NCI-H748 (cell line): ENCODE measurements at regions not wholly inside any gene's neighbourhood (a gene's known extent, or its start where the extent isn't known, plus 50 kb on each side); places are given as distances from the start of the nearest gene placed in this dataset.
"Not testable (repeated sequence)": the region's sequence is repeated elsewhere in the genome, so short reads cannot be mapped to it uniquely, and the experiment has no call there.

Source experiments
- DNase-seq: peaks from one replicate; lab custom pipeline; 2025; ENCODE audit not compliant: unreplicated experiment; lab: John Stamatoyannopoulos, UW

DNA sequence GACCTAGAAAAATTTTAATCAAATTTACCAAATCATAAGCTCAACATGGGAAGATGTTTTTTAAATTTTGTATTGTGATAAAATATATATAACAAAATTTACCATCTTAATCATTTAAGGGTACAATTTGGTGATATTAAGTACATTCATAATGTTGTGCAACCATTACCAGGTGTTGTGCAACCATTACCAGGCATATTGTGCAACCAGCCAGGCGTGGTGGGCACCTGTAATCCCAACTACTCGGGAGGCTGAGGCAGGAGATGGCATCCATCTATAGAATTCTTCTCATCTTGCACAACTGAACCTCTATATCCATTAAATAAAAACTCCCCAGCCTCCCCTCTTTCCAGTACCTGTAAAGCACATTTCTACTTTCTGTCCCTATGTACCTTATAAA lies 124.5 kb upstream of the SLC13A1 start:
- DNase-seq, result no peak

DNA sequence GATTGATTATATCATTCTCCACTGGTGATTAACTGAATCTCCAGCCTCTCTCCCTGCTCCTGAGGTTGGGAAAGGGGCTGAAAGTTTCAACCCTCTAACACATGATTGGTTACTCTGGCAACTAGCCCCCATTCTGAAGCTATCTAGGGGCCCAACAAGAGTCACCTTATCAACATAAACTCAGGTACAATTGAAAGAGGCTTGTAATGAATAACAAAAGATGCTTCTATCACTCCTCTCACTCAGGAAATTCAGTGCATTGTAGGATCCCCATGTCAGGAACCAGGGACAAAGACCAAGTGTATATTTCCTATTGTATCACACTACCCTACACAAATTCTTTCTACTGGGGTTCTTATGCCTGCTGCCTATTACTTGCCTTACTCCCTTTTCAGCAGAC lies 123.9 kb upstream of the SLC13A1 start:
- no peak for DNase-seq

DNA sequence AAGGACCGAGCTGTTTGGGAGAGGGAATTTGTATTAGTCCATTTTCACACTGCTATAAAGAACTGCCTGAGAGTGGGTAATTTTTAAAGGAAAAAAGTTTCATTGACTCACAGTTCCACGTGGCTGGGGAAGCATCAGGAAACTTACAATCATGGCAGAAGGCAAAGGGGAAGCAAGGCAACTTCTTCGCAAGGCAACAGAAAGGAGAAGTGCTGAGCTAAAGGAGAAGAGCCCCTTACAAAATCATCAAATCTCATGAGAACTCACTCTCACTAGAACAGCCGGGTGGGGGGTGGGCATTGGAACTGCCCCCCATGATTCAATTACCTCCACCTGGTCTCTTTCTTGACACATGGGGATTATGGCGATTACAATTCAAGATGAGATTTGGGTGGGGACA lies 121.8 kb upstream of the SLC13A1 start:
- not testable (repeated sequence) for DNase-seq

DNA sequence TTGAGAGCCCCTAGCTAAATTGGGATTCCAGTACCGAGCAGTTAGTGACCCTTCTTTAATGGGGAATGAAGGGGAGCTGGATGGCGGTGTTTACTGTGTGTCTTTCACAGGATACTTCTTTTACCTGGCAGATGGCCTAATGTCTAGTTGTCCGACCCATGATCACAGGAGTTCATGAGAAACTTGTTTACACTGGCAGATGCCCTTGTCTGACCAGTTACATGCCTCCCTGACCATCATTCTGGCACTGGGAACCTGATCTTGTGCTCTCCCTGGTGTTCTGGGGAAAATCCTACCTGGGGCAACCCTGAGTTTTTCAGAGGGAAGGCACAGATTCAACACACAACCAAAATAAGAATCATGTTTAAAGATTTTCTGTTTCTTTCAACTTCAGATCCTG lies 120.1 kb upstream of the SLC13A1 start:
- DNase-seq, result no peak

DNA sequence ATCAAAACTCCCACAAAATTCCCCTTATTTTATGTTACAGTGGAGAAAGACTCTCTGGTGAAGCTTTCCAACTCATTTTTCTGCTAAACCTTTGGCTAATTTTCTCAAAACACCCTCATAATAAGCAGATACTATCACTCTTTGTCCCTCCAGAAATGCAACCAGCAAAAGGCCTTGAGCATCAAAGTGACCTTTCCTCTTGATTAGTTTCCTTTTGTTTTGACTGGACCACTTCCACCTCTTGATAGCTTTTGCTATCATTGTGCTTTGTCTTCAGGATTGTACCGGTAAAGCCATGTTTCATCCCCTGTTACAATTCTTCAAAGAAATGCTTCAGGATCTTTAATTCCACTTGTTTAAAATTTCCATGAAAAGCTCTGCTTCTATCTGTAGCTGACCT lies 115.1 kb upstream of the SLC13A1 start:
- no peak for DNase-seq

DNA sequence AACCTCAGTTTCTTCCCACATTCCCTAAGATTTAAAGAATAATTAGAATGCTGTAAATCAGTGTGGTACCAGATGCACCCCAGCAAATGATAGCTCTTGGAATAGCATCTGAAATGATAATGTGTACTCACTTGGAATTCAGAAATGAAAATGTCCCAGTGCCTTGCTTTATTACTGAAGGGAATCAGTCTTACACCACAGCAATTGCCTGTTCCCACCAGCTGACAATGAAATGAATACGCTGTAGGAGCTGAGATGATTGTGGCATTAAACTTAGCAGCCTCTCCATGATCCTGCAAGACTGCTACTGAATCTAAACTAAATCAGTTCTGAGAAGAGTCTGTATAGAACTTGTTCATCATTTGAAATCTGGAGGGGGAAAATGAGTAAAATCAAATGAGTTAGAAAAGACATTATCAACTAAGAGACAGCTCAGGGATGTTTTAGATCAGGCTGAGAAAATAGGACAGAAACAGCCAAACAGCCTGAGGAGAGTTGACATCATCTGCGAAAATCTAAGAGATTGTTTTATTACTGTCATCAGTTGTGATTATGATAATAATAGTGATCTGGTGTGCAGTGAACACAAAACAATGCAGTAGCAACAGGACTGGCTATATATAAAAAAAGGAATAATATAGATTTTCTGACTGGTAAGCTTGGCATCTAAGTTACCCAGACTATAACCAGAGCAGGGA lies 108.6 kb upstream of the SLC13A1 start:
- DNase-seq, result no peak

DNA sequence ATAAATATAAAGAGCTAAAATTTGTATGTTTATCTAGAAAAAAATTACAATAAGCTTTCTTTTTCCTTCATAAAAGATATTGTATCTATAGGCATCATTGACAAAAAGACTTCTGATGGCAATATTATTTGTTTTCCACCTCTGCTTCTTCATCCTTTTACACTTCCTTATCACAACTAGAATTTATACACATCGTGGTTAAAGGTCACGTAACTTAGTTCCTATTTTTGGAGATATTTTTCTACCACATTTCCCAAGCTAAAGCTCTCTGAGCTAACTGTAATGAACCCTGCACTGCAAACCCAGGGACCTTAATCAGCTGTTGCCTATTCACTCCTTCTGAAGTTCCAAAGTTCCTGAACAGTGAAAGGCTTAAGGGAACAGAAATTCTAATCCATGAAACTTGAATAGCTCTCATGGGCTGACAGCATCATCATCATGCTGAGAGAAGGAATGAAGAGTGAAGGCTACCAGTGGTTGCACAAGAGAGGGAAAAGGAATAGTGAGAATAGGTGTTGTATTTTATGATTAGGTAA lies 106.1 kb upstream of the SLC13A1 start:
- no peak for DNase-seq

DNA sequence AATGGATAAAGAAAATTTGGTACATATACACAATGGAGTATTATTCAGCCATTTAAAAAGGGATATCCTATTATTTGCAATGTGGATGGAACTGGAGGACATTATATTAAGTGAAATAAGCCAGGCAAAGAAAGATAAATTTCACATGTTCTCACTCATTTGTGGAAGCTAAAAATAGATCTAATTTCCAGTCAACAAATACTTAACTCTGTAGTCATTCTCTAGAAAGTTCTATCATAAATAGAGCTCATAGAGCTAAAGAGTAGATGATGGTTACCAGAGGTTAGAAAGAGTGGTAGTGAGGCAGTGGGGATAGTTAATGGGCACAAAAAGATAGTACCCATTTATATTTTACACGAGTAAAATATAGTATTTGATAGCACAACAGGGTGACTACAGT lies 104.2 kb upstream of the SLC13A1 start:
- no peak for DNase-seq

DNA sequence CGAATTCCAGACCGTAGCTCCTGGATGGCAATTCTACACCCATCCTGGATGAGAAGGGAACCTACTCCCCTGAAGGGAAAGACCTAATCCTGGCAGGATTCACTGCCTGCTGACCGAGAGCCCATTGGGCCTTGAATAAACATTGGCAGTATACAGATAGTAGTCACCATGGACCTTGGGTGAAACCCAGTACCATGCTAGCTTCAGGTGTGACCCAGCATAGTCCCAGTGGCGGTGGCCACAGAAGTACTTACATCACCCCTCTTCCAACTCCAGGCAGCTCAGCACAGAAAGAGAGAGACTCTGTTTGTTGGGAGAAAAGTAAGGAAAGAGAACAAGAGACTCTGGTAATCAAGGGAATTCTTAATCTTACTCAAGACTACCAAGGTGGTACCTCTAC lies 97.2 kb upstream of the SLC13A1 start:
- DNase-seq, result no peak

DNA sequence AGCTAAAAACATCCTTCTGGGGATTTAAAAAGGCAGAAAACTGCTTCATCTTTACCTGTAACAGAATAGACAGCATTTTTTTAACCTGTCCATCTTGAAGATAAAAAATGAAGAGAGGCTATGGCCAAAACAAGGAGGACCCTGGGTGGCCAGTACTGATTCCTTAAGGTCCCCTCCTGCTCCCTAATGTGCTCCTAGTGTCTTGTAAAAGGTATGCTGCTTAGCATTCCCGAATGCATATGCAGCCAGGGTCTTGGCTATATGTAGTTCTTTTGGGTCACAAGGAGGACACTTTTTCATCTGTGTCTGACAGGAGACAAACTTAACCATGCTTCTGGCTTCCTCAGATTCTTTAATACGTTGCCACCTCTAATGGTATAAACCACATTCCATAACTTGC lies 93.9 kb upstream of the SLC13A1 start:
- no peak for DNase-seq

DNA sequence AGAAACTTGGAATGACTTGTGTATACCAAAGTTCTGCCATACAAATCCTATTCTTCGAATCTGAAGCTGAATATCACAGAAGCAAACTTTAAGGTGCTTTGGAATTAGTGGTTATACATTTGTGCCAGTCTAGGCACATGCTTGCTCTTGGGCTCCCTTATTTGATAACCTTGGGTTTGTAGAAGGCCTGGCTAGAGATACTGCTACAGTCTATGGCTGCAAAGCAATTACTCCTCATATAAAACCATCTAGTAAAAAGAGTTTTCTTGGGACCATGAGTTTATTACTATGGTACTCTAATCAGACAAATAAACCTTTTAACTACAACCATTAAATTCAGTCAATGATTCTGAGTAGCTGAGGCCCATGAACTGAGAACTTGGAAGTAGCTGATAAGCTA lies 92.5 kb upstream of the SLC13A1 start:
- DNase-seq, result no peak

DNA sequence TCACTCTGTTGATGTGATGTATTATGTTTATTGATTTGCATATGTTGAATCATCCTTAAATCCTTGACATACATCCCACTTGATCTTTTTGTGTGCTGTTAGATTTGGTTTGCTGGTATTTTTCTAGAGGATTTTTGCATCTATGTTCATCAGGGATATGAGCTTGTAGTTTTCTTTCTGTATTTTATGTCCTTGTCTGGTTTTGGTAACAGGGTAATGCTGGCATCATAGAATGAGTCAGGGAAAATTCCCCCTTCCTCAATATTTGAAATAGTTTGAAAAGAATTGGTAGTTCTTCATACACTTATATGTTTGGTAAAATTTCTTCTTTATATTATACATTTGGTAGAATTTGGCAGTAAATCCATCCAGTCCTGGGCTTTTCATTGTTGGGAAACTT lies 89.4 kb upstream of the SLC13A1 start:
- no peak for DNase-seq

DNA sequence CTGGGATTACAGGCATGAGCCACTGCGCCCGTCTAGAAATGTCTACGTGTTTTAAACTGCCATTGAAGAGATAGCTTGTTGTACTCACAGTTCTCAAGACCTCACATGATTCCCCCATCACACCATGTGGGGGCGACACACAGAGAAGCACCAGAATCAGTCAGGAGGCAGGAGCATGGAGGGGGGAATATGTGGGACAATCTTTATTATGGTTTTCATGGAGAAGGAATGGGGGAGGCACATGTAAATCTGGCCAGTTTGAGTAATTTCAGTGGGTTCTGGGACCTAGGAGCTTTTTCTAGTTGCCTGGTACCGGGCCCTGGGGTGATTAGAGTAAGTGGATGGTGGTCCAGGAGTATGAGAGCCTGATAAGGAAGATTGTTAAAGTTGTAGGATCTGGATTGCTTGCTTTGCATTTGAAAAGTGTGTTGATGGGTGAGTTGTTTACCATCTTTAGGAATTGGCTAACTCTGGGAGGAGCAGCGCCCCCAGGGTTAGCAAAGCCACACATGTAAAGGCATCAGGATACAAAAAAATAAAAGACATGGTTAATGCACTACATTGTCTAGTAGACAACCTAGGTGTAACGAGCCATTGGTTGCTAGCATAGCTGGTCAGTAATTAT lies 85.4 kb upstream of the SLC13A1 start:
- no peak for DNase-seq

DNA sequence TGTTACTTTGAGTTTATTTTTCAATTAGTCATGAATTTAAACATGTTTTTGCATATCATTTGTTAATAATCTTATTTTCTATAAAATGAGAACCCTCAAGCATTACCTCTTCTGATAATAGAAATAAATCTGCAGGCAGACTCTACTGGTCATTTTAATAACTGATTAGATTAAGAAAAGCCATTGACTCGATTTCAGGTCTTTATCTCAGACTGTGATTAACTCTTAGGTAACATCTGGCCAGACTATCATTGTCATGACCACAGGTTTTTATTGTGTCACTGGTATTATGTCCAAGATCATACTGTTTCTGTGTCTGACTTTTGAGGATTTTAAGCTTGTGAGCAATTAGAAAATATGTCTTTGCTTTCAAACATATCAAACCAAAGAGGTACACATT lies 83.6 kb upstream of the SLC13A1 start:
- no peak for DNase-seq

DNA sequence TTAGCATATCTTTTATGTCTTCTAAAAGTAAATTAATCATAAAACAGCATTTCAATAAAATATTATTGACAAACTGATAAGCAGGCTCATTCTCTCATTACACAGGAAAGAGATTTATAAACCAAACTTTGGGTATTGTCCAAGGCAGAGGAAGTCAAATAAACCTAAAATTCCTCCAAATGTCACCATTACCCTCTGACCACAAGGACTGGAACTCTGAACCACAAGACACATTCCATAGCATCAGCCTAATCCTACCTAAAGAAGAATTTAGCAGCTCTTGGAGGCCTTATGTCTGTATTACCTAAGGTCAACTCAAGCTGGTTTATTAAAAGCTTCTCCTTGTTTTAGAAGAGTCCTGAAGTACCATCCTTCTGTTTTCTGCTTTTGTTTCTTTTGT lies 82.4 kb upstream of the SLC13A1 start:
- no peak for DNase-seq

DNA sequence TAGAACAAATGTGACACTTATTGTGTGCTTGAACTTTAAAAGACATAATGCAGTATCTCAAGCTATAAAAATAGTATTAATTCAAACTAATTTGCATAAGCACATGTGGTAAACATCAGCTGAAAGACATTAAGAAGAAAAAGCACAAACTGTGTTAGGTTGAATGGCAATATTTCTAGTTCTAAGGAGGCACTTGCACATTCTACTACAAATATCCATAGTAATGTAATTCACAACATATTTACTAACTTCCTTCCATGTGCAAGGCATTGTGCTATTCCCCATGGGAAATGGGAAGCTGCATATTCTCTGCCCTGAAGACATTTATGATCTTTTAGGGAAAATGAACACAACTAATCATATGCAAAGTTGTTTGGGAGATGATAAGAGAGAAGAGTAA lies 80.2 kb upstream of the SLC13A1 start:
- DNase-seq, result no peak

DNA sequence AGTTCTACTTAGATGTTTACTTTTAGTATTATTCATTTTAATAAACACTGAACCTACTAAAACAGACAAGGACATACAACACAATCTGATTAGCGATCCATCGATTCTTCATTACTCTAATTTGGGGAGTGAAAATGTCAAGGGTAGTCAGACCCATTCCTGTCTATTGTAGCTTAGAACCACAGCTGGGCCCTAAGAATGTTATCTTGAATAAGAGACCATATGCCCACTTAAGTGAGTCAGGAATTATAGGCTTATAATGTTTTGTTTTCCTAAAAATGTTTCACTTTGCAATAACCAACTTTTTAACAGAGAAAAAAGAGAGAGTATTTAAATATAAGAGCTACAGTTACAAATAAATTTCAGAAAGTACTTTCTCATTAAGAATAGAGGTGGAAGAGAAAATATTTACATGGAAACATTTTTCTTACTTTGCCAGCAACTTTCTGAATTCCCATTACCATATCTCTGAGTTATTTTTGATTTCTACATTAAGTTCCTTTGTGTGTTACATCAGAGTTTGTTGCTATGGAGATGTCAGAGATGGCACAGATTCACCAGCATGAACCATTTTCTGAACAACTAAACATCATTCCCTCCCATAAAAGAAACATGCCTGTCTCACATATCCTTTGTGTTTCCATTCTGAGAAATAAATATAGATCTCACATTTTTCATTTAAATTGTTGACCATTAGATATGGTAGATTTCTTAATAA lies 75.4 kb upstream of the SLC13A1 start:
- DNase-seq, result no peak

DNA sequence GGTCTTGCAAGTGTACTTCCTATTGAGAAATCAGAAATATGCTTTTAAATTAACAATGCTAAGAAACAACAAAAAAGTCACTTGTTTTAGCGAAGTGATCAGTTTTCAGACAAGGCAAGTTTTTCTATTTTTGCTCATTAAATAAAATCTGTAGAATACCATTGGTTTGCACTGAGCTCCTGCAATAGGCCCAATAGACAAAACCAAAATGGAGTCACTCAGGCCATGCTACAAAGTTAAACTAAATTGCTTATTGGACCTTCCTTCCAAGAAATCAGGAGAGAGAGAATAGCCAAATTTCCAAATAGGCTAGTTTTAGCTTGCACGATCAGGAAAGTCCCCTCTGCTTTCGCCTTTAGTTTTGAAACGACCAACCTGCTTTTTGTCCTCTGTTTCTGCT lies 73.4 kb upstream of the SLC13A1 start:
- DNase-seq, result no peak

DNA sequence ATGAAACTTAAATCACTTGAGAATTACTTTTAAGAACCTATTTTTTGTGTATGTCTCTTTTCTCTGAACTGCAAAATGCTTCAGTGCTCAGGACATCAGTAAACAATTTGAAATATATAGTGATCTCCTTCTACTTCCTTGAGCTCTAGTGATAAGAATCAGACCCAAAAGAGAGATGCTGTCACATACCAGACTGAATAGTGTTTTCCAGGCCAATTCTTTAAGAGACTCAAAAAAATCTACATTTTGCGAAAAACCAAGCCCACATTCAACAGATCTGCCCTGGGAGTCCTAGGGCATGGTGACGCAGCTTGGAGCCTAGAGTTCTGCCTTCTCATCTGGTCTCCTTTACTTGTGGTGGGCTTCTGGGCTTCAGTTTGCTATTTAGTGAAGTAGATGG lies 72.1 kb upstream of the SLC13A1 start:
- no peak for DNase-seq

DNA sequence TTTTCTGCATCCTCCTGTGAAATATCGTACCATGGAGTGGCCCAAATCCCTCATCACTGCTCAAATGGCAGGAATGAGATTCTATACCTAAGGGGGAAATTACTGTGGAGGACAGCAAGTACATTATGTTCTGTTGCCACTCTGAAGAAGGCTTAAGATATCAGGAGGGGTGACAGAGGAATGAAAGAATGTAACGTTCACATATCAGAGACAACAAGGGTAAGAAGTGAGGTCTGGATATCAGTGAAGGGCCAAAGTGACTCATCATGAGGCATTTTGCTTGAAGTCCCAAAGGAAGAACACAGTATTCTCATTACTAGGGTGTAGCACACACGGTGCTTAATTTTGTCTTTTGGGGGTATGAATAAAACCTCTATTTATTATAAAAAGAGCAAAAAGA lies 71.5 kb upstream of the SLC13A1 start:
- no peak for DNase-seq

DNA sequence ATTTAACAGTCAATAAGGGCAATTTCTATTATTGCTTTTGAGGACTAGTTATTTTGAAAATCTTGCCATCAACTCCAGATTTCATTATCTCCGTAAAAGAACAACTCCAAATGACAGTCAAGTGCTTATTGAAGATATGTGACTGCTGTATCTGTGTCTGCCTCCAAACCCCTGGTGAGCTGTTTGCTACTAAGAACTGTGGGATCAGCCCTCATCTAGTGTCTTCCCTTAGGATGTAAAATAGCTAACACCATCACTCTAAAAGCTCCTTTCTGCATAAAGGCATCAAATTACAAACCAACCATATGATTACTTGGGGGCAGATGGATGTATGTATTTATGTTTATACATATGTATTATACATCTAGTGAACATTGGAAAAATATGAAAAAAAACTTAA lies 70.8 kb upstream of the SLC13A1 start:
- no peak for DNase-seq

DNA sequence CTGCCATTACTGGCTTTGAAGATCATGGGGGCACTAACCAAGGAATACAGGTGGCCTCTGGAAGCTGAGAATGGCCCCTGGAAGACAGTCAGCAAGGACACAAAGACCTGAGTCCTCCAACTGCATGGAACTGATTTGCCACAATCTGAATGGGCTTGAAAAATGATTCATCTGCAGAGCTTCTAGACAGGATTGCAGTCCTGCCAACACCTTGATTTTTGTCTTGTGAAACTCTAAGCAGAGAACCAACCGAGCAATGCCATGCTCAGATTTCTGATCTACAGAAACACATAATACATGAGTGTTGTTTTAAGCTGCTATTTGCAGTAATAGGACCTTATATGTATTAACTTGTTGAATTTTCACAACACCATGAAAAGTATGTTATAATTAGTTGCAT lies 66.1 kb upstream of the SLC13A1 start:
- no peak for DNase-seq
